Neural crest cell (in vitro differentiated cells): ENCODE measurements at regions not wholly inside any gene's neighbourhood (a gene's known extent, or its start where the extent isn't known, plus 50 kb on each side); places are given as distances from the start of the nearest gene placed in this dataset.

ENCODE experiments used
- DNase-seq: peaks from one replicate; pipeline ENCODE4 v3.0.0; 2021; ENCODE audit warnings: low read depth, mixed read lengths, low spot score
- H3K27ac Mint-ChIP-seq: one replicate; pipeline ENCODE4 v1.8.0; 2021; ENCODE audit warnings: mild to moderate bottlenecking, mixed read lengths; ENCODE audit not compliant: unreplicated experiment
- H3K27me3 Mint-ChIP-seq: 2 replicates; pipeline ENCODE4 v1.8.0; 2021; ENCODE audit warnings: low read depth, mild to moderate bottlenecking, mixed read lengths
- H3K36me3 Mint-ChIP-seq: 2 replicates; pipeline ENCODE4 v1.8.0; 2021; ENCODE audit warnings: low read depth, mild to moderate bottlenecking, mixed read lengths
- H3K4me1 Mint-ChIP-seq: 2 replicates; pipeline ENCODE4 v1.8.0; 2021; ENCODE audit warnings: mixed read lengths
- H3K4me3 Mint-ChIP-seq: one replicate; pipeline ENCODE4 v1.8.0; 2021; ENCODE audit warnings: mild to moderate bottlenecking, mixed read lengths
- H3K9me3 Mint-ChIP-seq: 2 replicates; pipeline ENCODE4 v1.8.0; 2021; ENCODE audit warnings: mixed read lengths
- CTCF ChIP-seq: fragments of 200-600 bp; sonication (generic); conservative IDR thresholded peaks from 2 replicates; pipeline ENCODE4 v1.5.0; 2021; ENCODE audit warnings: antibody characterized with exemption, mild to moderate bottlenecking

DNA sequence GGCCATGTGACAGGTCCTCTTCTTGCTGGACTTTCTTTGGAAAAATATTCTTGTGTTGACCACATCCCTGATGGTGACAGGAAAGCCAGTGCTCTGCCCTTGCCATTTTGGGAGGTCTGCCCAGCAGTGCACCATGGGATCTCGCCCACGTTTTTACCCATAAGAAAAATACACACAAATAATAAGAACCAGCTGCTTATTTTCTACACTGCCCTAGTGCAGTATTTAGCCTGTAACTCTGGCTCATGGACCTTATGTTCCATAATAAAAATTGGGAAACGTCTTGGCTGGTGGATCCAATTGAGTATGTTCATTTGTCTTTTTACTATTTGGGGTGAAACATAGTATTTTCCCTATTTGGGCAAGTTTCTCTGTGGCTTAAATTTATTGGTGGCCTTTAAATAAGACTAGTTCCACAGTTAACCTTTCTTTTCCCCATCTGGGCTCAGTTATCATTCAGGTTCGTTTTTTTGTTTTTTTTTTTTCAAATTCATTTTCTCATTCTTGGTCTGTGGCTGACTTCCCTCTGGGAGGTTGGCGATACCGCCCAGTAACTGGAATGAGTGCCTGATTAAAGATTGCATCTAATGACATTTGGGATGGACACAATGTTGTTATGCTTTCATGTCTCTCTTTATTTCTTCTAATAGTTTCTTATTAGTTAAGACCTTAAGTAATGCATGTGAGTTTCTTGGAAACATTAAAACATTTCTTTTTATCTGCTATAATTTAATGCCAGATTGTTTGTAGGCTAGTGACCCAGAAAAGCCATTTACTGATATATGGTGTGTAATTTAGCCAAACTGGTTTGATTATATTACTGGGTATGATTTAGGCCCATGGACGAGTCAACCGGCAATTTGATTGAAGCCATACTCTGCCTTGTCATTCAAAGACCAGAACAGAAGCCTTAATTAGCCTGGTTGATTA is 163.7 kb downstream of the FGF10 start:
- Mint-ChIP-seq H3K27me3 (no peaks in the 10 kb centered on the region), H3K27ac (no peak overlapping the region), H3K4me3 (no peak overlapping the region), H3K9me3 (peaks cover 5% of the 10 kb centered on the region), H3K4me1 (no peaks in the 10 kb centered on the region), H3K36me3 (no peaks in the 10 kb centered on the region)
- DNase-seq: no peak
- no peak for TF ChIP-seq CTCF

- Mint-ChIP-seq H3K27me3 (no peaks in the 10 kb centered on the region), H3K4me3 (no peak overlapping the region), H3K4me1 (no peaks in the 10 kb centered on the region), H3K36me3 (no peaks in the 10 kb centered on the region), H3K27ac (no peak overlapping the region), H3K9me3 (peaks cover 3% of the 10 kb centered on the region)
- no peak for DNase-seq
- TF ChIP-seq CTCF: no peak
These were observed 189.8 kb downstream of the FGF10 start for GRCh38 chr5:44199408-44199807.

- H3K9me3 Mint-ChIP-seq: peaks cover 3% of the 10 kb centered on the region
- no peaks in the 10 kb centered on the region for H3K4me1 Mint-ChIP-seq
- DNase-seq: no peak
- H3K27me3 Mint-ChIP-seq: no peaks in the 10 kb centered on the region
- no peak overlapping the region for H3K27ac Mint-ChIP-seq
- no peaks in the 10 kb centered on the region for H3K36me3 Mint-ChIP-seq
- no peak for TF ChIP-seq CTCF
- no peak overlapping the region for H3K4me3 Mint-ChIP-seq
These were observed 200.0 kb downstream of the FGF10 start for GRCh38 chr5:44189255-44189654.

GRCh38 chr5:44187973-44188372 is 201.2 kb downstream of the FGF10 start:
- no peak overlapping the region for H3K27ac Mint-ChIP-seq
- no peaks in the 10 kb centered on the region for H3K27me3 Mint-ChIP-seq
- TF ChIP-seq CTCF: no peak
- no peaks in the 10 kb centered on the region for H3K4me1 Mint-ChIP-seq
- DNase-seq: no peak
- no peaks in the 10 kb centered on the region for H3K9me3 Mint-ChIP-seq
- H3K4me3 Mint-ChIP-seq: no peak overlapping the region
- H3K36me3 Mint-ChIP-seq: peaks cover 3% of the 10 kb centered on the region

- peaks cover 8% of the 10 kb centered on the region for H3K9me3 Mint-ChIP-seq
- H3K27me3 Mint-ChIP-seq: no peaks in the 10 kb centered on the region
- no peak overlapping the region for H3K27ac Mint-ChIP-seq
- TF ChIP-seq CTCF: no peak
- H3K4me1 Mint-ChIP-seq: no peaks in the 10 kb centered on the region
- H3K36me3 Mint-ChIP-seq: peaks cover 3% of the 10 kb centered on the region
- no peak overlapping the region for H3K4me3 Mint-ChIP-seq
- DNase-seq: no peak
These were observed 205.5 kb downstream of the FGF10 start for GRCh38 chr5:44183753-44184152.
